ENCODE measurements at regions not wholly inside any gene's neighbourhood (a gene's known extent, or its start where the extent isn't known, plus 50 kb on each side); places are given as distances from the start of the nearest gene placed in this dataset.

DNA sequence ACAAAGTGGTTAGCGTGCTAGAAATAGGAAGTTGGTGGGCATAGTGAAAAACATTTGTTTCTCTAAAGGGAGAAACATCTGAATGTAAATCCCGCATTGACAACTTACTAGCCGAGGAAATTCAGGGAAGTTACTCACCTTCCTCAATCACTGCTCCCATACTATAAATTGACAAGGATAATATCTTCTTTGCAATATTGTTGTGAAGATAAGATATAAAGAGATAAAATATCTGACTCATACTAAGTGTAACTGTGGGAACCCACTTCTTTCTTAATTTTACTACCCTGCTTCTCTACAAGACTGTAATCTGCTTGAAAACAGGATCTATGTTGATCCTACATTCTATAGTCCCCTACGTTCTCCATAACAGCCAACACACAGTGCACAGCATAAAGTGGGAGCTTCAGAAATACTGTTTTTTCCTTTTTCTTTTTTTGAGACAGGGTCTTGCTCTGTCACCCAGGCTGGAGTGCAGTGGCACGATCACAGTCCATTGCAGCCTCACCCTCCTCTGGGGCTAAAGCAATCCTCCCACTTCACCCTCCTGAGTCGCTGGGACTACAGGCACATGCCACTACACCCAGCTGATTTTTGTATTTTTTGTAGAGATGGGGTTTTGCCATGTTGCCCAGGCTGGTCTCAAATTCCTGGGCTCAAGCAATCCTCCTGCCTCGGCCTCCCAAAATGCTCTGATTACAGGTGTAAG lies 57.4 kb upstream of the C1orf21 start:
- no peak for TF ChIP-seq CTCF (IDR thresholded peaks at IDR 0.05; ENCODE audit: control extremely low read depth in 1 of 3, insufficient read depth in 1 of 3, low read depth in 1 of 3, low read length in 3 of 3)
- no peak for TF ChIP-seq RFX5 (IDR thresholded peaks at IDR 0.05; ENCODE audit: borderline replicate concordance, low read depth, low read length)
